ENCODE measurements at regions not wholly inside any gene's neighbourhood (a gene's known extent, or its start where the extent isn't known, plus 50 kb on each side); places are given as distances from the start of the nearest gene placed in this dataset.

GRCh38 chr2:48254839-48255238, 59.6 kb upstream of the FOXN2 start:
- Mint-ChIP-seq H3K4me3 (no peak overlapping the region), H3K9me3 (no peaks in the 10 kb centered on the region), H3K27me3 (no peaks in the 10 kb centered on the region), H3K4me1 (peaks cover 0 to 6% (median 5%) of the 10 kb centered on the region in 3 donors), H3K36me3 (no peaks in the 10 kb centered on the region), H3K27ac (no peak overlapping the region)
- no peak for ATAC-seq (ENCODE audit: low read depth in 2 of 2)
- no peak for DNase-seq

GRCh38 chr2:48257456-48257855, 57.0 kb upstream of the FOXN2 start:
- no peak for ATAC-seq (ENCODE audit: low read depth in 2 of 2)
- Mint-ChIP-seq H3K27ac (no peak overlapping the region), H3K4me1 (no peaks in the 10 kb centered on the region), H3K4me3 (no peak overlapping the region), H3K9me3 (peaks cover 0 to 3% (median 0%) of the 10 kb centered on the region in 7 donors), H3K27me3 (no peaks in the 10 kb centered on the region), H3K36me3 (no peaks in the 10 kb centered on the region)
- no peak for DNase-seq

GRCh38 chr2:48258481-48259149, 55.9 kb upstream of the FOXN2 start:
- Mint-ChIP-seq H3K9me3 (peaks cover 0 to 3% (median 0%) of the 10 kb centered on the region in 7 donors), H3K36me3 (no peaks in the 10 kb centered on the region), H3K27ac (no peak overlapping the region), H3K27me3 (peaks cover 0 to 4% (median 0%) of the 10 kb centered on the region in 3 donors), H3K4me3 (no peak overlapping the region), H3K4me1 (no peaks in the 10 kb centered on the region)
- ATAC-seq (ENCODE audit: low read depth in 2 of 2) (no peak), DNase-seq (no peak)

GRCh38 chr2:48259811-48260210, 54.7 kb upstream of the FOXN2 start:
- H3K27ac Mint-ChIP-seq, result no peak overlapping the region
- H3K36me3 Mint-ChIP-seq, result no peaks in the 10 kb centered on the region
- ATAC-seq (ENCODE audit: low read depth in 2 of 2) (no peak), DNase-seq (no peak)
- no peak overlapping the region for H3K4me3 Mint-ChIP-seq
- peaks cover 0 to 3% (median 0%) of the 10 kb centered on the region in 7 donors for H3K9me3 Mint-ChIP-seq
- no peaks in the 10 kb centered on the region for H3K4me1 Mint-ChIP-seq
- H3K27me3 Mint-ChIP-seq, result peaks cover 0 to 4% (median 0%) of the 10 kb centered on the region in 3 donors

GRCh38 chr2:48264627-48265026, 49.9 kb upstream of the FOXN2 start:
- Mint-ChIP-seq H3K36me3 (no peaks in the 10 kb centered on the region), H3K4me3 (no peak overlapping the region), H3K27ac (no peak overlapping the region), H3K9me3 (peaks cover 0 to 3% (median 0%) of the 10 kb centered on the region in 7 donors), H3K4me1 (peaks cover 0 to 7% (median 0%) of the 10 kb centered on the region in 3 donors), H3K27me3 (peaks cover 0 to 8% (median 4%) of the 10 kb centered on the region in 3 donors)
- DNase-seq, result no peak
- no peak for ATAC-seq (ENCODE audit: low read depth in 2 of 2)

Data from naive B cell (primary cell).